ENCODE measurements at regions not wholly inside any gene's neighbourhood (a gene's known extent, or its start where the extent isn't known, plus 50 kb on each side); places are given as distances from the start of the nearest gene placed in this dataset.
"Not testable (repeated sequence)": the region's sequence is repeated elsewhere in the genome, so short reads cannot be mapped to it uniquely, and the experiment has no call there.

DNA sequence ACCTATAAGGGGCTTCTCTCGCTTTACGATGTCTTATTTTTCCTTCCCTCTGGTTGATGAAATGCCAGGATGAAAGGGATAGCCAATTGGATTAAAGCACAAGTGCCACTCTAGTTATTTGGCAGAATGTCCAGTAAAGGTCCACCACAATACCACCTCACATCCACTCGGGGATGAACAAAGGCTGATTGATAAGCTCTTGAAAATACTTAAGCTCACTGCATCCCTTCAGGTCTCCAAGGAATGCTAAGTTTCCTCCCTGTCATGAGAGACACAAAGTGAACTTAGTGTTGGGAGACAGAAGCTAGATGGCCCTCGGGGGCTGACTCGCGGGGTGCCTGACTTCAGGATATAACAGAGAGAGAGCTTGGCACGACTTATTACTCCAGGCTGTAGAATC, 185.9 kb upstream of the ZNF644 start:
- H2AFZ ChIP-seq (ENCODE audit: insufficient read depth, low read length, poor library complexity); H3K27ac ChIP-seq (ENCODE audit: low read depth, low read length); H2BK5ac ChIP-seq (ENCODE audit: low read depth, low read length, poor library complexity); H3K36me3 ChIP-seq (ENCODE audit: control insufficient read depth in 1 of 2, insufficient read depth in 2 of 2, low read length in 2 of 2); H4K12ac ChIP-seq (ENCODE audit: low read depth, low read length); H3K14ac ChIP-seq (ENCODE audit: low read length); H3K4me1 ChIP-seq (ENCODE audit: control insufficient read depth in 1 of 2, insufficient read depth in 2 of 2, low read length in 2 of 2); H4K91ac ChIP-seq (ENCODE audit: low read depth, low read length); H3K79me2 ChIP-seq (ENCODE audit: control insufficient read depth, insufficient read depth, low read length, poor library complexity); H3K27me3 ChIP-seq (ENCODE audit: insufficient read depth, low read length); H2BK120ac ChIP-seq (ENCODE audit: insufficient read depth, low read length, poor library complexity); H3K9ac ChIP-seq (ENCODE audit: low read length); H3K4me3 ChIP-seq (ENCODE audit: low read depth, low read length); H3K4me2 ChIP-seq (ENCODE audit: low read length); H3K9me3 ChIP-seq (ENCODE audit: insufficient read depth, low read depth, low read length); H3K79me1 ChIP-seq (ENCODE audit: low read length); DNase-seq; H4K8ac ChIP-seq (ENCODE audit: low read depth, low read length); H3K18ac ChIP-seq (ENCODE audit: low read length); H2BK12ac ChIP-seq (ENCODE audit: low read length); H3K23ac ChIP-seq (ENCODE audit: low read length); H3K4ac ChIP-seq (ENCODE audit: low read depth, low read length); H2AK5ac ChIP-seq (ENCODE audit: low read length): not testable (repeated sequence)
- WGBS (ENCODE audit: extremely low coverage, insufficient coverage, insufficient read length): no CpG with 5 or more reads among the region's 7 CpGs

DNA sequence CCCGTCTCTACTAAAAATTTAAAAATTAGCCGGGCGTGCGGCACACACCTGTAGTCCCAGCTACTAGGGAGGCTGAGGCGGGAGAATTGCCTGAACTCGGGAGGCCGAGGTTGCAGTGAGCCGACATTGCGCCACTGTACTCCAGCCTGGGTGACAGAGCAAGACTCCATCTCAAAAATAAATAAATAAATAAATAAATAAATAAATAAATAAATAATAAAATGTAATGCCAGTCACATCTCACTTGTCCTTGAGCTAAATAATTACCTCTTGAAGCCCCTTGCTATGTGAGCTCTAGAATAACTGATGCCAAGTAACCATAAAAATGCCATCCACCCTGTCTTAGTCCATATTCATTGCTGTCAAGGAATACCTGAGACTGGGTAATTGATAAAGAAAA, 182.3 kb upstream of the ZNF644 start:
- H3K27me3 ChIP-seq (ENCODE audit: insufficient read depth, low read length); H2AK5ac ChIP-seq (ENCODE audit: low read length); H3K4me1 ChIP-seq (ENCODE audit: control insufficient read depth in 1 of 2, insufficient read depth in 2 of 2, low read length in 2 of 2); DNase-seq; H2BK12ac ChIP-seq (ENCODE audit: low read length); H3K27ac ChIP-seq (ENCODE audit: low read depth, low read length); H3K23ac ChIP-seq (ENCODE audit: low read length); H3K79me1 ChIP-seq (ENCODE audit: low read length); H3K4ac ChIP-seq (ENCODE audit: low read depth, low read length); H2AFZ ChIP-seq (ENCODE audit: insufficient read depth, low read length, poor library complexity); H3K9me3 ChIP-seq (ENCODE audit: insufficient read depth, low read depth, low read length); H3K79me2 ChIP-seq (ENCODE audit: control insufficient read depth, insufficient read depth, low read length, poor library complexity); H3K18ac ChIP-seq (ENCODE audit: low read length); H4K8ac ChIP-seq (ENCODE audit: low read depth, low read length); H4K12ac ChIP-seq (ENCODE audit: low read depth, low read length); H3K4me3 ChIP-seq (ENCODE audit: low read depth, low read length); H2BK120ac ChIP-seq (ENCODE audit: insufficient read depth, low read length, poor library complexity); H2BK5ac ChIP-seq (ENCODE audit: low read depth, low read length, poor library complexity); H4K91ac ChIP-seq (ENCODE audit: low read depth, low read length); H3K14ac ChIP-seq (ENCODE audit: low read length); H3K4me2 ChIP-seq (ENCODE audit: low read length); H3K9ac ChIP-seq (ENCODE audit: low read length); H3K36me3 ChIP-seq (ENCODE audit: control insufficient read depth in 1 of 2, insufficient read depth in 2 of 2, low read length in 2 of 2): not testable (repeated sequence)
- WGBS (ENCODE audit: extremely low coverage, insufficient coverage, insufficient read length): no CpG with 5 or more reads among the region's 9 CpGs

DNA sequence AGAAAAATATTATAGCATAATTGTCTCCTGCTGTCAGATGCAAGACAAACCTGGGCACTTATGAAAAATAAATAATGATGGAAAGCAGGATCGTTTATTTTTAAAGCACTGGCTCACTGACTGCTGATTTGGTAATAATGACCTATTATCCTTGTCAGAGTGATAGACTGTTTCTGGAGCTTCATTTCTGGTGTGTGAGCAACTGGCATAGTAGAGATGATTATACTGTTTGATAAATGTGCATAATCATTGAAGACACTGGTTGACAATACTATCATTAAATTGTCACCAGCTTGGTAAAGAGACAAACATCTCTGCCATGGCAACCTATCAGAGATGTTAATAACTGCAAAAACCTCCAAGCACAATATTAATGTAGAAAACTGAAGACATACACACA, 179.9 kb upstream of the ZNF644 start:
- H3K9me3 ChIP-seq (ENCODE audit: insufficient read depth, low read depth, low read length): no peaks in the 10 kb centered on the region
- no CpG with 5 or more reads among the region's 1 CpG for WGBS (ENCODE audit: extremely low coverage, insufficient coverage, insufficient read length)
- no peak overlapping the region for H3K9ac ChIP-seq (ENCODE audit: low read length)
- H4K8ac ChIP-seq (ENCODE audit: low read depth, low read length): no peak overlapping the region
- no peak overlapping the region for H3K4me2 ChIP-seq (ENCODE audit: low read length)
- H3K79me2 ChIP-seq (ENCODE audit: control insufficient read depth, insufficient read depth, low read length, poor library complexity): no peaks in the 10 kb centered on the region
- H3K27me3 ChIP-seq (ENCODE audit: insufficient read depth, low read length): no peaks in the 10 kb centered on the region
- H3K4ac ChIP-seq (ENCODE audit: low read depth, low read length): no peak overlapping the region
- H3K79me1 ChIP-seq (ENCODE audit: low read length): no peaks in the 10 kb centered on the region
- H2AFZ ChIP-seq (ENCODE audit: insufficient read depth, low read length, poor library complexity): no peak overlapping the region
- H3K36me3 ChIP-seq (ENCODE audit: control insufficient read depth in 1 of 2, insufficient read depth in 2 of 2, low read length in 2 of 2): no peaks in the 10 kb centered on the region
- H4K12ac ChIP-seq (ENCODE audit: low read depth, low read length): no peak overlapping the region
- no peak overlapping the region for H2BK12ac ChIP-seq (ENCODE audit: low read length)
- H2BK120ac ChIP-seq (ENCODE audit: insufficient read depth, low read length, poor library complexity): no peak overlapping the region
- H3K18ac ChIP-seq (ENCODE audit: low read length): no peak overlapping the region
- DNase-seq: no peak
- H3K27ac ChIP-seq (ENCODE audit: low read depth, low read length): no peak overlapping the region
- H4K91ac ChIP-seq (ENCODE audit: low read depth, low read length): no peak overlapping the region
- H2BK5ac ChIP-seq (ENCODE audit: low read depth, low read length, poor library complexity): no peak overlapping the region
- no peak overlapping the region for H2AK5ac ChIP-seq (ENCODE audit: low read length)
- no peaks in the 10 kb centered on the region for H3K4me1 ChIP-seq (ENCODE audit: control insufficient read depth in 1 of 2, insufficient read depth in 2 of 2, low read length in 2 of 2)
- no peak overlapping the region for H3K23ac ChIP-seq (ENCODE audit: low read length)
- H3K14ac ChIP-seq (ENCODE audit: low read length): no peak overlapping the region
- H3K4me3 ChIP-seq (ENCODE audit: low read depth, low read length): no peak overlapping the region

DNA sequence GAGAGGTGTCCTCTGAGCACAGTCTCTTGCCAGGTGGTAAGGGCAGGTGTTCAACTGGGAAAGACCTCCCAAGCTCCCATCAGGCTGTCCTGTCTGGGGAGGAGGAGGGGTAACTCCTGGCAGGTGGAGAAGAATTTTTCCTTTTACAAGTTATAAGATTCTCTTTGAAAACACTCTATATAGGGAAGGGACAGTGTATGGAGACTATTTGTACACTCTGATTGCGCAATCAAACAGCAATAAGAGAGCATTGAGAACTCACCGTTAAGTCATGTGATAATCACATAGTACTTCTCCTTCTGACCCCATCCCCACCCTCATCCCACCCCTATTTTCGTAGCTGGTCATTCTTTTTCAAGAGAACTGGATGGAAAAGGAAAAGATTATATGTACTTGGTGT, 179.3 kb upstream of the ZNF644 start:
- no peak overlapping the region for H3K23ac ChIP-seq (ENCODE audit: low read length)
- H3K4me3 ChIP-seq (ENCODE audit: low read depth, low read length): no peak overlapping the region
- no CpG with 5 or more reads among the region's 3 CpGs for WGBS (ENCODE audit: extremely low coverage, insufficient coverage, insufficient read length)
- H3K79me1 ChIP-seq (ENCODE audit: low read length): no peaks in the 10 kb centered on the region
- H3K27ac ChIP-seq (ENCODE audit: low read depth, low read length): no peak overlapping the region
- no peak overlapping the region for H4K8ac ChIP-seq (ENCODE audit: low read depth, low read length)
- no peaks in the 10 kb centered on the region for H3K79me2 ChIP-seq (ENCODE audit: control insufficient read depth, insufficient read depth, low read length, poor library complexity)
- H4K12ac ChIP-seq (ENCODE audit: low read depth, low read length): no peak overlapping the region
- no peaks in the 10 kb centered on the region for H3K4me1 ChIP-seq (ENCODE audit: control insufficient read depth in 1 of 2, insufficient read depth in 2 of 2, low read length in 2 of 2)
- no peaks in the 10 kb centered on the region for H3K36me3 ChIP-seq (ENCODE audit: control insufficient read depth in 1 of 2, insufficient read depth in 2 of 2, low read length in 2 of 2)
- no peak overlapping the region for H3K18ac ChIP-seq (ENCODE audit: low read length)
- no peak overlapping the region for H2AK5ac ChIP-seq (ENCODE audit: low read length)
- no peak overlapping the region for H4K91ac ChIP-seq (ENCODE audit: low read depth, low read length)
- no peak overlapping the region for H3K4ac ChIP-seq (ENCODE audit: low read depth, low read length)
- H3K4me2 ChIP-seq (ENCODE audit: low read length): no peak overlapping the region
- DNase-seq: no peak
- H2BK120ac ChIP-seq (ENCODE audit: insufficient read depth, low read length, poor library complexity): no peak overlapping the region
- no peak overlapping the region for H3K9ac ChIP-seq (ENCODE audit: low read length)
- H2AFZ ChIP-seq (ENCODE audit: insufficient read depth, low read length, poor library complexity): no peak overlapping the region
- H3K14ac ChIP-seq (ENCODE audit: low read length): no peak overlapping the region
- no peaks in the 10 kb centered on the region for H3K9me3 ChIP-seq (ENCODE audit: insufficient read depth, low read depth, low read length)
- H3K27me3 ChIP-seq (ENCODE audit: insufficient read depth, low read length): no peaks in the 10 kb centered on the region
- no peak overlapping the region for H2BK5ac ChIP-seq (ENCODE audit: low read depth, low read length, poor library complexity)
- no peak overlapping the region for H2BK12ac ChIP-seq (ENCODE audit: low read length)
